GM18867 (cell line): ENCODE measurements at regions not wholly inside any gene's neighbourhood (a gene's known extent, or its start where the extent isn't known, plus 50 kb on each side); places are given as distances from the start of the nearest gene placed in this dataset.
"Not testable (repeated sequence)": the region's sequence is repeated elsewhere in the genome, so short reads cannot be mapped to it uniquely, and the experiment has no call there.

Source experiments
- ATAC-seq: cut with Tn5 transposase; IDR thresholded peaks from one replicate; pipeline ENCODE4 v1.9.1; 2021; ENCODE audit warnings: mild to moderate bottlenecking, moderate library complexity; ENCODE audit not compliant: unreplicated experiment

DNA sequence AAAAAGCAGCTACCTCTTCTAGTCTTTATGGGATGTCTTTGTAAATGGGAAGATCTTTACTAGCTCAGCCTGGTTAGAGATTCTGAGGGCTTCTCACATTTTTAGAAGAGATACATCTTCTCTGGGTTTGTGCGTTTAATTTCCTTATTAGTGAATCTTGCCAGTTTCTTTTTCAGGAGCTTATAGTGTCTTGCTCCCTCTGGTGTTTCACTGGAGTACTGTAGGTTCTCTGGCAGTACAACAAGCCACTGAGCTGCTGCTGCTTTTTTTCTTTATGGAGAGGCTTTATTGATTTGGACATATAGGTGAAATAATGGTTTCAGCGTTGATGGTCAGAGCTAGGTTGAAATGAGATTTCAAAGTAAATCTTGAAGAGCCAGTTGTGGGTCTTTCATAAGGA, 82.9 kb downstream of the LAS1L start:
- peak; percentile 91 for ATAC-seq

DNA sequence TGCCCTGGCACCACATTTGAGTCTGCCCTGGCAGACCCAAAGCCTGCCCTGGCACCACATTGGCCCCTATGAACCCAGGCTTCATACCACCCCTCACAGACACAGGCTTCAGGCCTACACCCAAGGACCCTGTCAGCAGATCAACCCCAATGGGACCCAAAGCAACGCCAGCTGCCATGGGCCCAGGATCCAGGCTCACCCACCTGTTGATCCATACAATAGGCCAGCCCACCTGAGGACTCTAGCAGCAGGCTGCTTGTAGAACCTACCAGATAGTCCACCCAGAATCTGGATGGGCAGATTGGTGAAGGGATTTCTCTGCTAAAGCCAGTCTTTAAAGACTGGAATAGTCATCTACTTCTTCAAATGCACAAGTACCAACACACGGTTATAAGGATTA, 114.4 kb downstream of the LAS1L start:
- no peak for ATAC-seq

DNA sequence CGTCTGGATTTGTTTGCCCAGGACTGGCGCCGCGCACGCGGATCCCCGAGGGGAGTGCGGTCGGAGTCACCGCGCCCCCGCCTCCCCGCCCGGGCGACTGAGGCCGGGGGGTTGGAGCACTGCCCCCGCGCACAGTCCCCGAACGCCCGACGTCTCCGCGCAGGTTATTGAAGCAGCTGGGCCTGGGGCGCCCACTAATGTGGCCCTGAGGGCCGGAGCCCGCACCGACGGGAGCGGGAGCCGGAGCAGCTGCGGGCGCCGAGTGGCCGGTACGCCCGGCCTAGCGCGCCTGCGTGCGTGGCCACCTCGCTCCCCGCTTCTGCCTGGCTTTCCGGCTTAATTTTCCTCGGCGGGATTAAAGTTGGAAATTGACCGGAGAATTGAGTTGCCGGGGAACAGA, 126.9 kb downstream of the LAS1L start:
- not testable (repeated sequence) for ATAC-seq

DNA sequence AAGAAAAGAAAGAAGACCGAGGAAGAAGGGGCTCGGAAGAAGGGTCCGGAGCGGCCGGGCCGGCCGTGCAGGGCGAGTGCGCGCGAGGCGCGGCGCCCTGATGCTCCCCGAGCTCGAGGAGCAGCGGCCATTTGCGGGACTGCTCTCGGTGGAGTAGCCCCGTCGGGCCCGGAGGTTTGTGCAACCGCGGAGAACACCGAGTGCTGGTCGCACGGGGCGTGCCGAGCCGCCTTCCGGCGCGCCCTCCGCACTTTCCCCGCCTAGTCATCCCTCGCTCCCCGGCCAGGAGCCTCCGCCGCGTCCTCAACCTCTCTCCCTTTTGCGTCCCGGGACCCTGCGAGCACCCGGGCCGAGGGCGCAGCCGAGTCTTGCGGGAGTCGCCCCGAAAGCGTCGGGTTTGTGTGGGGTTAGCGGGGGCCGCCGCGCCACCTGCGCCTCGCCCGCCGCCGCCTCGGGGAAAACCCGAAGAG, 127.4 kb downstream of the LAS1L start:
- no peak for ATAC-seq

DNA sequence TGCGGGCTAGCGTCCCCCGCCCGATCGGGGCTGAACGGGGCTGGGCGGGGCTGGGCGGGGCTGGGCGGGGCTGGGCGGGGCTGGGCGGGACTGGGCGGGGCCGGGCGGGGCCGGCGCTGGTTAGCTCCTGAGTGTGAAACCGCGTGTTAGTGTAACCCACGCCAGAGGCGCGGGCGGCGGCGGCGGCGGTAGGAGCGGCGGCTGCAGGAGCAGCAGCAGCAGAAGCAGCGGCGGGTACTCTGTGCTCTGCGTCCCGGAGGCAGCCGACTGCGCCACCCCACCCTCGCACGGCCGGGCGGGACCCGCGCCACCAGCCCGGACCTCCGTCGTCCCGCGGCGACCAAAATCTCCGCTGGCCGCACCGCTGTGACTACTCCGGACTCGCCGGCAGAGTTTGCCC, 128.1 kb downstream of the LAS1L start:
- no peak for ATAC-seq

DNA sequence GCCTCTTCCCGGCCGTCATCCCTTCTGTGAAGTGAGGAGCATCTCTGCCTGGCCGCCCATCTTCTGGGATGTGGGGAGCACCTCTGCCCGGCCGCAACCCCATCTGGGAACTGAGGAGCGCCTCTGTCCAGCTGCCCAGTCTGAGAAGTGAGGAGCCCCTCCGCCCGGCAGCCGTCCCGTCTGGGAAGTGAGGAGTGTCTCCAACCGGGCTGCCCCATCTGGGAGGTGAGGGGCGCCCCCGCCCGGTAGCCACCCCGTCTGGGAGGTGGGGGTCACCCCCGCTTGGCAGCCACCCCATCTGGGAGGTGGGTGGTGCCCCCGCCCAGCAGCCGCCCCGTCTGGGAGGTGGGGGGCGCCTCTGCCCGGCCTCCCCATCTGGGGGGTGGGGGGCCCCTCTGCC, 142.3 kb downstream of the LAS1L start:
- ATAC-seq: no peak

DNA sequence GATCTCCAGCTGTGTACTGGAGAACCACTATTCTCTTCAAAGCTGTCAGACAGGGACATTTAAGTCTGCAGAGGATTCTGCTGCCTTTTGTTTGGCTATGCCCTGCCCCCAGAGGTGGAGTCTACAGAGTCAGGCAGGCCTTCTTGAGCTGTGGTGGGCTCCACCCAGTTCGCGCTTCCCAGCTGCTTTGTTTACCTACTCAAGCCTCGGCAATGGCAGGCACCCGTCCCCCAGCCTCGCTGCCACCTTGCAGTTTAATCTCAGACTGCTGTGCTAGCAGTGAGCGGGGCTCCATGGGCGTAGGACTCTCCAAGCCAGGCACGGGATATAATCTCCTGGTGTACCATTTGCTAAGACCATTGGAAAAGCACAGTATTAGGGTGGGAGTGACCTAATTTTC, 145.5 kb downstream of the LAS1L start:
- not testable (repeated sequence) for ATAC-seq
